ENCODE measurements at regions not wholly inside any gene's neighbourhood (a gene's known extent, or its start where the extent isn't known, plus 50 kb on each side); places are given as distances from the start of the nearest gene placed in this dataset.

- TF ChIP-seq, protein P1, sequence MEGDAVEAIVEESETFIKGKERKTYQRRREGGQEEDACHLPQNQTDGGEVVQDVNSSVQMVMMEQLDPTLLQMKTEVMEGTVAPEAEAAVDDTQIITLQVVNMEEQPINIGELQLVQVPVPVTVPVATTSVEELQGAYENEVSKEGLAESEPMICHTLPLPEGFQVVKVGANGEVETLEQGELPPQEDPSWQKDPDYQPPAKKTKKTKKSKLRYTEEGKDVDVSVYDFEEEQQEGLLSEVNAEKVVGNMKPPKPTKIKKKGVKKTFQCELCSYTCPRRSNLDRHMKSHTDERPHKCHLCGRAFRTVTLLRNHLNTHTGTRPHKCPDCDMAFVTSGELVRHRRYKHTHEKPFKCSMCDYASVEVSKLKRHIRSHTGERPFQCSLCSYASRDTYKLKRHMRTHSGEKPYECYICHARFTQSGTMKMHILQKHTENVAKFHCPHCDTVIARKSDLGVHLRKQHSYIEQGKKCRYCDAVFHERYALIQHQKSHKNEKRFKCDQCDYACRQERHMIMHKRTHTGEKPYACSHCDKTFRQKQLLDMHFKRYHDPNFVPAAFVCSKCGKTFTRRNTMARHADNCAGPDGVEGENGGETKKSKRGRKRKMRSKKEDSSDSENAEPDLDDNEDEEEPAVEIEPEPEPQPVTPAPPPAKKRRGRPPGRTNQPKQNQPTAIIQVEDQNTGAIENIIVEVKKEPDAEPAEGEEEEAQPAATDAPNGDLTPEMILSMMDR (conservative IDR thresholded peaks at IDR 0.05; ENCODE audit: low read depth, low read length), result no peak
- TF ChIP-seq EZH2 (IDR thresholded peaks at IDR 0.05; ENCODE audit: borderline replicate concordance, low read depth, low read length, poor library complexity, severe bottlenecking), result no peak
These were observed 290.6 kb downstream of the BMP7 start for GRCh38 chr20:56975838-56976237.
